GM12878 (cell line): ENCODE measurements at regions not wholly inside any gene's neighbourhood (a gene's known extent, or its start where the extent isn't known, plus 50 kb on each side); places are given as distances from the start of the nearest gene placed in this dataset.

Experiments
- ATAC-seq: fragments of 200-7000 bp; cut with Tn5 transposase; 3 replicates; pipeline ENCODE4 v1.9.1; 2020; ENCODE audit warnings: mild to moderate bottlenecking, moderate library complexity
- BruUV-seq: library from RNA; stranded (reverse); fragments of 400-500 nt; replicated peaks from 2 replicates; lab custom pipeline; 2021; lab: Mats Ljungman, UMichigan
- CTCF ChIA-PET: fragments of 300-600 bp; sonication (Branson Sonifier 250); formaldehyde crosslinking; extraction: SDS; loops from one replicate; lab custom pipeline; 2021; ENCODE audit warnings: inconsistent platforms; lab: Yijun Ruan, JAX
- POLR2A ChIA-PET: fragments of 350-600 bp; formaldehyde crosslinking; extraction: SDS; loops from one replicate; lab custom pipeline; 2021; ENCODE audit warnings: inconsistent platforms; lab: Charles Lee
- RAD21 ChIA-PET: fragments of 300-600 bp; sonication (Branson Sonifier 250); formaldehyde crosslinking; loops from one replicate; lab custom pipeline; 2023; ENCODE audit warnings: antibody characterized with exemption; ENCODE audit not compliant: unreplicated experiment; lab: Charles Lee
- SMC1A ChIA-PET: fragments of 300-600 bp; sonication (Branson Sonifier 250); formaldehyde crosslinking; loops from one replicate; lab custom pipeline; 2023; ENCODE audit not compliant: unreplicated experiment, uncharacterized antibody; lab: Charles Lee
- DNase-seq: peaks from one replicate; pipeline ENCODE4 v3.0.0-alpha.2; 2011; ENCODE audit warnings: low read depth, low spot score
- FAIRE-seq: peaks from 3 replicates; lab custom pipeline; 2011; peaks lifted over from hg19 to GRCh38; lab: Jason Lieb, UNC
- H2AFZ ChIP-seq: 2 replicates; pipeline ENCODE4 v1.6.0; 2011; ENCODE audit warnings: low read depth, low read length, control low read depth; ENCODE audit not compliant: control insufficient read depth
- H3K27ac ChIP-seq: 2 replicates; pipeline ENCODE4 v1.5.1; 2011; ENCODE audit warnings: control low read depth; ENCODE audit not compliant: control insufficient read depth, insufficient read depth
- H3K27me3 ChIP-seq, 2 experiments: replicated peaks in 1 of 2; 2 replicates each; pipeline versions ENCODE4 v1.6.0 to v1.6.1; 2011; ENCODE audit warnings: low read length in 1 of 2; ENCODE audit not compliant: control insufficient read depth in 2 of 2, insufficient read depth in 2 of 2
- H3K36me3 ChIP-seq, 2 experiments: 2 replicates each; pipeline ENCODE4 v1.5.1; 2011; ENCODE audit warnings: low read length in 1 of 2; ENCODE audit not compliant: control insufficient read depth in 2 of 2, insufficient read depth in 2 of 2
- H3K4me1 ChIP-seq: 2 replicates; pipeline ENCODE4 v1.6.1; 2011; ENCODE audit warnings: mild to moderate bottlenecking, low read length, moderate library complexity, mixed read lengths; ENCODE audit not compliant: control insufficient read depth, insufficient read depth
- H3K4me2 ChIP-seq: 2 replicates; pipeline ENCODE4 v1.6.0; 2011; ENCODE audit warnings: control low read depth; ENCODE audit not compliant: control insufficient read depth, insufficient read depth
- H3K4me3 ChIP-seq: fragments of 200-600 bp; sonication (generic); 2 replicates; pipeline ENCODE4 v1.5.1; 2016
- H3K79me2 ChIP-seq: 2 replicates; pipeline ENCODE4 v1.6.0; 2011; ENCODE audit warnings: low read length; ENCODE audit not compliant: control insufficient read depth, insufficient read depth
- H3K9ac ChIP-seq: 2 replicates; pipeline ENCODE4 v1.8.0; 2011; ENCODE audit warnings: low read length, control low read depth, mixed read lengths; ENCODE audit not compliant: control insufficient read depth, insufficient read depth
- H3K9me3 ChIP-seq: replicated peaks from 3 replicates; pipeline ENCODE4 v1.5.1; 2011; ENCODE audit warnings: mild to moderate bottlenecking, low read length; ENCODE audit not compliant: control insufficient read depth, insufficient read depth
- H4K20me1 ChIP-seq: 2 replicates; pipeline ENCODE4 v1.6.0; 2011; ENCODE audit not compliant: control insufficient read depth, insufficient read depth
- ATF3 ChIP-seq: IDR thresholded peaks from 2 replicates; pipeline ENCODE4 v1.6.1; 2011; ENCODE audit warnings: low read depth, mild to moderate bottlenecking, low read length, moderate library complexity, borderline replicate concordance; ENCODE audit errors: extremely low read depth
- CEBPB ChIP-seq, 2 experiments: fragments of 150-350 bp in 1 of 2; IDR thresholded peaks; 2 replicates each; pipeline ENCODE4 v1.6.1; 2012 to 2014; ENCODE audit warnings: low read depth in 2 of 2, low read length in 2 of 2, borderline replicate concordance in 1 of 2, inconsistent platforms in 1 of 2
- ETV6 ChIP-seq, 2 experiments: fragments of 450-650 bp in 1 of 2; IDR thresholded peaks in 1 of 2; conservative IDR thresholded peaks in 1 of 2; 2 replicates each; pipeline ENCODE4 v1.6.1; 2014; ENCODE audit warnings: antibody characterized with exemption in 1 of 2, borderline replicate concordance in 1 of 2, low read depth in 1 of 2, mild to moderate bottlenecking in 1 of 2, moderate library complexity in 1 of 2
- IKZF1 ChIP-seq: fragments of 450-650 bp; conservative IDR thresholded peaks from 2 replicates; pipeline ENCODE4 v1.6.1; 2017; ENCODE audit warnings: antibody characterized with exemption, mild to moderate bottlenecking
- IRF3 ChIP-seq: fragments of 450-650 bp; IDR thresholded peaks from 2 replicates; pipeline ENCODE4 v1.6.1; 2014; ENCODE audit warnings: mild to moderate bottlenecking
- IRF5 ChIP-seq: fragments of 450-650 bp; IDR thresholded peaks from 2 replicates; pipeline ENCODE4 v1.6.1; 2017; ENCODE audit warnings: borderline replicate concordance
- MEF2A ChIP-seq: IDR thresholded peaks from 2 replicates; pipeline ENCODE4 v1.6.1; 2011; ENCODE audit warnings: low read depth, mild to moderate bottlenecking, low read length, moderate library complexity; ENCODE audit not compliant: insufficient read depth
- MTA2 ChIP-seq: fragments of 450-650 bp; IDR thresholded peaks from 2 replicates; pipeline ENCODE4 v1.6.1; 2016; ENCODE audit warnings: low read depth, mild to moderate bottlenecking, moderate library complexity
- NR2C1 ChIP-seq: fragments of 450-650 bp; IDR thresholded peaks from 2 replicates; pipeline ENCODE4 v1.6.1; 2017; ENCODE audit warnings: antibody characterized with exemption, mild to moderate bottlenecking, moderate library complexity
- RCOR1 ChIP-seq: conservative IDR thresholded peaks from 2 replicates; pipeline ENCODE4 v1.6.1; 2012; ENCODE audit warnings: low read depth, low read length, improper control_type of control experiment
- SIX5 ChIP-seq: IDR thresholded peaks from 2 replicates; pipeline ENCODE4 v1.6.1; 2011; ENCODE audit warnings: mild to moderate bottlenecking, low read depth, low read length, moderate library complexity; ENCODE audit not compliant: severe bottlenecking
- SUPT20H ChIP-seq: IDR thresholded peaks from 2 replicates; pipeline ENCODE4 v1.6.1; 2011; ENCODE audit warnings: low read depth, mild to moderate bottlenecking, low read length, moderate library complexity, borderline replicate concordance; ENCODE audit not compliant: control insufficient read depth
- TARDBP ChIP-seq: IDR thresholded peaks from 2 replicates; pipeline ENCODE4 v1.6.1; 2016; ENCODE audit warnings: borderline replicate concordance
- USF1 ChIP-seq: IDR thresholded peaks from 2 replicates; pipeline ENCODE4 v1.6.1; 2011; ENCODE audit warnings: borderline replicate concordance, low read depth, mild to moderate bottlenecking, moderate library complexity, mixed read lengths, low read length; ENCODE audit not compliant: insufficient read depth; ENCODE audit errors: extremely low read length
- USF2 ChIP-seq: IDR thresholded peaks from 2 replicates; pipeline ENCODE4 v1.6.1; 2011; ENCODE audit warnings: low read depth, low read length, improper control_type of control experiment, borderline replicate concordance
- ZNF207 ChIP-seq: fragments of 450-650 bp; IDR thresholded peaks from 2 replicates; pipeline ENCODE4 v1.6.1; 2014; ENCODE audit warnings: antibody characterized with exemption, mild to moderate bottlenecking, borderline replicate concordance
- WGBS: methylation state at CpG from one replicate; pipeline ENCODE4 v1.1.6; 2016; ENCODE audit warnings: low lambda C conversion rate; ENCODE audit not compliant: insufficient replicate concordance, insufficient coverage; ENCODE audit errors: missing lambda C conversion rate; 5-methylcytosine and 5-hydroxymethylcytosine counted together
- in situ Hi-C: fragments of 300-500 bp; cut with MboI; formaldehyde crosslinking; loops from 9 replicates; pipeline ENCODE4 v1.14.3; 2018; ENCODE audit warnings: mixed read lengths
- intact Hi-C: fragments of 100-400 bp; cut with micrococcal nuclease; formaldehyde crosslinking; loops from one replicate; pipeline ENCODE4 v1.14.2; 2022; ENCODE audit not compliant: unreplicated experiment

GRCh38 chr10:43969506-43969905 is 320.8 kb upstream of the ZNF32 start (continued):
- TF ChIP-seq SIX5 (no peak), RCOR1 (no peak), IKZF1 (no peak), MEF2A (no peak), IRF5 (no peak), TARDBP (no peak)

- no peak overlapping the region for H3K27ac ChIP-seq
- POLR2A ChIA-PET: no interaction called here
- TF ChIP-seq IKZF1 (no peak), MTA2 (no peak), ZNF207 (no peak), CEBPB (IDR thresholded peaks at IDR 0.05; ENCODE audit: borderline replicate concordance in 1 of 2, low read depth in 2 of 2, low read length in 2 of 2) (no peak), ATF3 (no peak), ETV6 (conservative IDR thresholded peaks at IDR 0.05 in 1 of 2, IDR thresholded peaks at IDR 0.05 in 1 of 2; ENCODE audit: borderline replicate concordance in 1 of 2, low read depth in 1 of 2) (no peak), NR2C1 (no peak), USF1 (no peak), USF2 (no peak), SUPT20H (no peak), IRF3 (no peak)
- no peak overlapping the region for H2AFZ ChIP-seq
- BruUV-seq: no TSS peak
- no peak overlapping the region for H3K4me2 ChIP-seq
- CTCF ChIA-PET: no interaction called here
- intact Hi-C loops: no loop called here
- ATAC-seq: no peak
- in situ Hi-C loops: no loop called here
- H3K9me3 ChIP-seq: no peaks in the 10 kb centered on the region; the same call in 2 of the 3 replicates
- no peak for FAIRE-seq
- H3K27me3 ChIP-seq: no peaks in the 10 kb centered on the region
- peaks cover 4% of the 10 kb centered on the region; the same call in 1 of the 2 replicates for H3K4me1 ChIP-seq
- no peak overlapping the region for H3K9ac ChIP-seq
- SMC1A ChIA-PET: interaction anchor here (0.7 to 0.9 kb wide), 2 partner anchors 45 to 61 kb away, joined by 3 read pairs; no protein-coding TSS in a partner anchor
- H3K79me2 ChIP-seq: no peaks in the 10 kb centered on the region
- no peaks in the 10 kb centered on the region for H3K36me3 ChIP-seq
- no peak overlapping the region for H3K4me3 ChIP-seq
- no peaks in the 10 kb centered on the region for H4K20me1 ChIP-seq
- RAD21 ChIA-PET: interaction anchor here (0.9 kb wide), 1 partner anchor 9 kb away, joined by 3 read pairs; no protein-coding TSS in a partner anchor
- WGBS: 44% methylated on average over 7 of the region's 14 CpGs
- no peak for DNase-seq
Measured at GRCh38 chr10:43968961-43969360, 320.3 kb upstream of the ZNF32 start.
